Activated CD8-positive, alpha-beta memory T cell treated with anti-CD3 and anti-CD28 coated beads, Interleukin-2, amount 10 ng/mL, durations not matched to agents 7 days and 5 days (primary cell): ENCODE measurements at regions not wholly inside any gene's neighbourhood (a gene's known extent, or its start where the extent isn't known, plus 50 kb on each side); places are given as distances from the start of the nearest gene placed in this dataset.
"Not testable (repeated sequence)": the region's sequence is repeated elsewhere in the genome, so short reads cannot be mapped to it uniquely, and the experiment has no call there.

Source experiments
- ATAC-seq: fragments of 150-1000 bp; cut with Tn5 transposase; one replicate; pipeline ENCODE4 v1.10.0; 2021; ENCODE audit warnings: moderate library complexity
- CTCF ChIA-PET: fragments of 350-600 bp; sonication (Branson Sonifier 250); formaldehyde crosslinking; loops from one replicate; lab custom pipeline; 2021; ENCODE audit warnings: antibody characterized with exemption; lab: Charles Lee
- DNase-seq: peaks from one replicate; pipeline ENCODE4 v3.0.0-alpha.2; 2020
- H3K27ac Mint-ChIP-seq: one replicate; pipeline ENCODE4 v1.8.0; 2021; ENCODE audit warnings: mild to moderate bottlenecking, mixed read lengths
- H3K27me3 Mint-ChIP-seq: one replicate; pipeline ENCODE4 v1.8.0; 2021; ENCODE audit warnings: mixed read lengths
- H3K36me3 Mint-ChIP-seq: one replicate; pipeline ENCODE4 v1.8.0; 2021; ENCODE audit warnings: mild to moderate bottlenecking, mixed read lengths
- H3K4me1 Mint-ChIP-seq: one replicate; pipeline ENCODE4 v1.8.0; 2021; ENCODE audit warnings: mixed read lengths
- H3K4me3 Mint-ChIP-seq: one replicate; pipeline ENCODE4 v1.8.0; 2021; ENCODE audit warnings: mild to moderate bottlenecking, moderate library complexity, mixed read lengths
- H3K9me3 Mint-ChIP-seq: one replicate; pipeline ENCODE4 v1.8.0; 2022; ENCODE audit warnings: low read depth, mixed read lengths

- no peaks in the 10 kb centered on the region for H3K27me3 Mint-ChIP-seq
- CTCF ChIA-PET, result no interaction called here
- DNase-seq (no peak), ATAC-seq (no peak)
- no peaks in the 10 kb centered on the region for H3K4me1 Mint-ChIP-seq
- H3K9me3 Mint-ChIP-seq, result no peaks in the 10 kb centered on the region
- no peaks in the 10 kb centered on the region for H3K36me3 Mint-ChIP-seq
- H3K27ac Mint-ChIP-seq, result no peak overlapping the region
- no peak overlapping the region for H3K4me3 Mint-ChIP-seq
Measured at GRCh38 chr2:59181347-59181746, 940.2 kb upstream of the FANCL start.

GRCh38 chr2:59180621-59181020 is 939.5 kb upstream of the FANCL start:
- CTCF ChIA-PET, result no interaction called here
- no peaks in the 10 kb centered on the region for H3K36me3 Mint-ChIP-seq
- H3K9me3 Mint-ChIP-seq, result no peaks in the 10 kb centered on the region
- no peaks in the 10 kb centered on the region for H3K4me1 Mint-ChIP-seq
- no peak overlapping the region for H3K4me3 Mint-ChIP-seq
- DNase-seq, result no peak
- no peak for ATAC-seq
- no peak overlapping the region for H3K27ac Mint-ChIP-seq
- no peaks in the 10 kb centered on the region for H3K27me3 Mint-ChIP-seq

GRCh38 chr2:59180111-59180510 is 939.0 kb upstream of the FANCL start:
- DNase-seq (no peak), ATAC-seq (no peak)
- no peak overlapping the region for H3K4me3 Mint-ChIP-seq
- no peaks in the 10 kb centered on the region for H3K9me3 Mint-ChIP-seq
- no peaks in the 10 kb centered on the region for H3K4me1 Mint-ChIP-seq
- no peaks in the 10 kb centered on the region for H3K27me3 Mint-ChIP-seq
- CTCF ChIA-PET, result no interaction called here
- no peak overlapping the region for H3K27ac Mint-ChIP-seq
- H3K36me3 Mint-ChIP-seq, result no peaks in the 10 kb centered on the region

- CTCF ChIA-PET, result no interaction called here
- no peaks in the 10 kb centered on the region for H3K27me3 Mint-ChIP-seq
- no peaks in the 10 kb centered on the region for H3K36me3 Mint-ChIP-seq
- no peak overlapping the region for H3K27ac Mint-ChIP-seq
- ATAC-seq, result no peak
- no peaks in the 10 kb centered on the region for H3K4me1 Mint-ChIP-seq
- DNase-seq, result no peak
- no peak overlapping the region for H3K4me3 Mint-ChIP-seq
- H3K9me3 Mint-ChIP-seq, result no peaks in the 10 kb centered on the region
Measured at GRCh38 chr2:59177748-59178147, 936.6 kb upstream of the FANCL start.

- Mint-ChIP-seq H3K9me3 (no peaks in the 10 kb centered on the region), H3K27me3 (no peaks in the 10 kb centered on the region), H3K4me1 (no peaks in the 10 kb centered on the region), H3K4me3 (no peak overlapping the region), H3K36me3 (no peaks in the 10 kb centered on the region), H3K27ac (no peak overlapping the region)
- no peak for DNase-seq
- ATAC-seq, result no peak
- CTCF ChIA-PET, result no interaction called here
Measured at GRCh38 chr2:59176737-59177136, 935.6 kb upstream of the FANCL start.

DNA sequence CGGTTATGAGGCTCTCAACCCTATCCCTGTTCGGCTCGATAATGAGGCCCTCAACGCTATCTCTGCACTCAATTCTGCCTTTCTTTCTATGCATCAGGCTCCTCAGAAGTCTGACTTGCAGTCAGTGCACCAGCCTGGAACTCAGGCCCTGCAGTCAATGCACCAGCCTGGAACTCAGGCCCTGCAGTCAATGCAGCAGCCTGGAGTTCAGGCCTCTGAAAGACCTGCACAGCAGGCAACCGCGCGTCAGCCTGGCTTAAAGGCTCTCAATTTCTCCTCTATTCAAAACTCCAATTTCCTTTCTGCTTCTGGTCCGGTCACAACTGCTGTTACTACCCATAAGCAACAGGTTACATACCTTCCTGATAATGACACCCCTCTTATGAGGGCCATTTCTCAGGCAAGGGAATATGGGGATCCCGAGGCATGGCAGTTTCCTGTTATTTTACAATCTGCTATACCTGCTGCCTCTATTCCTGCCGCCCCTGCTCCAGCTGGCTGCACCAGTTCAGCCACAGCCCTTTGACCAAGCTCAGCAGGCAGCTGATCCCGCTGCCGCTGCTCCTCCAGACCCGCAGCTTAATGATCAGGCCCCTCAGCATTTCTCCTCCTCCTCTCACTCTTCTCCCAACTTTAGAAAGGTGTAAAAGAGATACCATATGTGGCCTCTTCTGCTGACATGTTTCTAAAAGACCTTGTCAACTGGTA is 933.6 kb upstream of the FANCL start:
- H3K27me3 Mint-ChIP-seq, result no peaks in the 10 kb centered on the region
- ATAC-seq, result no peak

DNA sequence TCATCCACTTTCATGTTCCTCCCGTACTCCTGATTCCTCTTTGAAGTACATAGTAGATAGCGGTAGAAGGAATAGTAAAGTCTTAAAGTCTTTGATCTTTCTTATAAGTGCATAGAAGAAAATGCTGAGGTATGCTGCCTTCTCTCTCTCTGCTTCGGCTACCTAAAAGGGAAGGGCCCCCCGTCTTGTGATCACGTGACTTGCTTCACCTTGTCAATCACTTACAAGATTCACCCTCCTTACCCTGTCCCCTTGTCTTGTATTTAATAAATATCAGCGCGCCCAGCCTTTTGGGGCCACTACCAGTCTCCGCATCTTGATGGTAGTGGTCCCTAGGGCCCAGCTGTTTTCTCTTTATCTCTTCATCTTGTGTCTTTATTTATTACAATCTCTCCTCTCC is 932.2 kb upstream of the FANCL start:
- H3K4me3 Mint-ChIP-seq, result no peak overlapping the region
- CTCF ChIA-PET, result no interaction called here
- no peaks in the 10 kb centered on the region for H3K27me3 Mint-ChIP-seq
- no peaks in the 10 kb centered on the region for H3K4me1 Mint-ChIP-seq
- H3K36me3 Mint-ChIP-seq, result no peaks in the 10 kb centered on the region
- ATAC-seq (no peak), DNase-seq (no peak)
- peaks cover 3% of the 10 kb centered on the region for H3K9me3 Mint-ChIP-seq
- H3K27ac Mint-ChIP-seq, result no peak overlapping the region

More for the DNA sequence above, 933.6 kb upstream of the FANCL start:
- Mint-ChIP-seq H3K36me3 (no peaks in the 10 kb centered on the region), H3K9me3 (peaks cover 3% of the 10 kb centered on the region), H3K27ac (no peak overlapping the region), H3K4me3 (no peak overlapping the region), H3K4me1 (no peaks in the 10 kb centered on the region)
- no peak for DNase-seq
- CTCF ChIA-PET, result no interaction called here

DNA sequence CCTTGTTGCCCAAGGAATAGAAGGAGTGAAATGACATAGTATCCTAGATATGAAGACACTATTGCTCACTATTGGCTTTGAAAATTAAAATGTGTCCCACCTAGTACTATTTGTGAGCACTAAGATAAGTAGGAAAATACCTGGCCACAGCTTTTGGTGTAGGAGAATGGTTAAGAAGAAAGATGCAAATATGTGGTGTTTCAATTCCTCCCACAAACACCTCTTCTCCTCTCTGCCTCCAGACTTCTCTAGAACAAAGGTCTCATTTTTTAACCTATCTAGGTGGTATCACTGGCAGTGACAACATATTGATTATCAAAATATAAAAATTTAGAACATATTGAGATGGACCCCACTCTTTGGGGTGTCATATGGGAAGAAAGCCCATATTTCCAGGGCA is 929.9 kb upstream of the FANCL start:
- Mint-ChIP-seq H3K27me3 (no peaks in the 10 kb centered on the region), H3K4me3 (no peak overlapping the region), H3K4me1 (no peaks in the 10 kb centered on the region), H3K36me3 (no peaks in the 10 kb centered on the region), H3K9me3 (peaks cover 3% of the 10 kb centered on the region), H3K27ac (no peak overlapping the region)
- CTCF ChIA-PET, result interaction anchor here (0.5 kb wide), 1 partner anchor 269 kb away, joined by 3 read pairs; no protein-coding TSS in a partner anchor
- ATAC-seq (no peak), DNase-seq (no peak)

- Mint-ChIP-seq H3K36me3 (no peaks in the 10 kb centered on the region), H3K9me3 (peaks cover 3% of the 10 kb centered on the region), H3K27ac (no peak overlapping the region), H3K4me1 (no peaks in the 10 kb centered on the region), H3K27me3 (no peaks in the 10 kb centered on the region), H3K4me3 (no peak overlapping the region)
- CTCF ChIA-PET, result no interaction called here
- ATAC-seq, result no peak
- no peak for DNase-seq
Measured at GRCh38 chr2:59168766-59169165, 927.6 kb upstream of the FANCL start.

- ATAC-seq (no peak), DNase-seq (no peak)
- no peaks in the 10 kb centered on the region for H3K36me3 Mint-ChIP-seq
- H3K27ac Mint-ChIP-seq, result no peak overlapping the region
- H3K27me3 Mint-ChIP-seq, result no peaks in the 10 kb centered on the region
- no peak overlapping the region for H3K4me3 Mint-ChIP-seq
- peaks cover 3% of the 10 kb centered on the region for H3K9me3 Mint-ChIP-seq
- no peaks in the 10 kb centered on the region for H3K4me1 Mint-ChIP-seq
- CTCF ChIA-PET, result no interaction called here
Measured at GRCh38 chr2:59167514-59167913, 926.4 kb upstream of the FANCL start.

DNA sequence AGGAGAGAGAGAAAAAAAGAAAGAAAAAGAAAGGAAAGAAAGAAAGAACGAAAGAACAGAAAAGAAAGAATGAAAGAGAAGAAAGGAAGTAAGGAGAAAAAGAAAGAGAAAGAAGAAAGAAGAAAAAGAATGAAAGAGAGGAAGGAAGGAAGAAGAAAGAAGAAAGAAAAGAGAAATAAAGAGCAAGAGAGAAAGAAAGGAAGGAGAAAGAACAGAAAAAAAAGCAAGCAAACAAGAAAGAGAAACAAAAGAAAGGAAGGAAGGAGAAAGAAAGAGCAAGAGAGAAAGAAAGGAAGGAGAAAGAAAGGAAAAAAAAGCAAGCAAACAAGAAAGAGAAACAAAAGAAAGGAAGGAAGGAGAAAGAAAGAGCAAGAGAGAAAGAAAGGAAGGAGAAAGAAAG is 916.8 kb upstream of the FANCL start:
- H3K9me3 Mint-ChIP-seq, DNase-seq, H3K27ac Mint-ChIP-seq, CTCF ChIA-PET, H3K36me3 Mint-ChIP-seq, H3K27me3 Mint-ChIP-seq, H3K4me3 Mint-ChIP-seq, ATAC-seq, H3K4me1 Mint-ChIP-seq: not testable (repeated sequence)

- no peak overlapping the region for H3K4me3 Mint-ChIP-seq
- no peaks in the 10 kb centered on the region for H3K9me3 Mint-ChIP-seq
- H3K36me3 Mint-ChIP-seq, result no peaks in the 10 kb centered on the region
- DNase-seq (no peak), ATAC-seq (no peak)
- H3K27me3 Mint-ChIP-seq, result no peaks in the 10 kb centered on the region
- H3K4me1 Mint-ChIP-seq, result no peaks in the 10 kb centered on the region
- H3K27ac Mint-ChIP-seq, result no peak overlapping the region
- CTCF ChIA-PET, result no interaction called here
Measured at GRCh38 chr2:59151805-59152204, 910.7 kb upstream of the FANCL start.

- Mint-ChIP-seq H3K4me1 (no peaks in the 10 kb centered on the region), H3K27me3 (no peaks in the 10 kb centered on the region), H3K4me3 (no peak overlapping the region), H3K27ac (no peak overlapping the region), H3K36me3 (no peaks in the 10 kb centered on the region), H3K9me3 (no peaks in the 10 kb centered on the region)
- ATAC-seq, result no peak
- CTCF ChIA-PET, result no interaction called here
- no peak for DNase-seq
Measured at GRCh38 chr2:59150217-59150849, 909.2 kb upstream of the FANCL start.

DNA sequence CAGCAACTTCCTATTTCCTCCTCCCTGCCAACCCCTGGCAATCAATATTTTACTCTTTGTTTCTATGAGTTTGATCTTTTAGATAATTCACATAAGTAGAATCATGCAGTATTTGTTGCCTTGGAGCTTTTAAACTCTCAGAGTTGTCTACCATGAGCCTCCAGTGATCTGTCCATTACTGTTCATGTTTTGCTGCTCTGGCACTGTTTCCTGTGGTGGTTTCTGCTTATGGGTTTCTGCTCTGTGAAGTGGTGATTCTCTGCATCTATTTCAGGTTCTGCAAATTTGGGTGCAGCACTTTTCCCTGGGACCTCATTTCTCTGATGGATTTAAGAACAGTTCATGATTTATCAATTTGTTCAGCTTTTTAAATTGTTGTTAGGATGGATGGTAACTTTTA is 908.1 kb upstream of the FANCL start:
- Mint-ChIP-seq H3K36me3 (no peaks in the 10 kb centered on the region), H3K9me3 (no peaks in the 10 kb centered on the region), H3K27me3 (no peaks in the 10 kb centered on the region), H3K27ac (no peak overlapping the region), H3K4me1 (no peaks in the 10 kb centered on the region), H3K4me3 (no peak overlapping the region)
- no peak for ATAC-seq
- CTCF ChIA-PET, result no interaction called here
- no peak for DNase-seq
